NT2/D1 (cell line): ENCODE measurements at regions not wholly inside any gene's neighbourhood (a gene's known extent, or its start where the extent isn't known, plus 50 kb on each side); places are given as distances from the start of the nearest gene placed in this dataset.

Source experiments
- DNase-seq: peaks from one replicate; pipeline ENCODE4 v3.0.0-alpha.2; 2011; ENCODE audit warnings: low read depth, low spot score
- H3K27me3 ChIP-seq: 2 replicates; pipeline ENCODE4 v1.6.0; 2011; ENCODE audit warnings: mild to moderate bottlenecking; ENCODE audit not compliant: insufficient read length, insufficient read depth
- H3K36me3 ChIP-seq: 2 replicates; pipeline ENCODE4 v1.6.1; 2011; ENCODE audit warnings: mild to moderate bottlenecking, low read length, mixed read lengths; ENCODE audit not compliant: insufficient read depth, insufficient read length
- H3K4me1 ChIP-seq: 2 replicates; pipeline ENCODE4 v1.5.1; 2011; ENCODE audit not compliant: insufficient read depth, insufficient read length
- H3K4me3 ChIP-seq: 2 replicates; pipeline ENCODE4 v1.5.1; 2011; ENCODE audit warnings: low read depth; ENCODE audit not compliant: insufficient read length
- H3K9ac ChIP-seq: 2 replicates; pipeline ENCODE4 v1.6.0; 2011; ENCODE audit warnings: low read depth; ENCODE audit not compliant: insufficient read length
- H3K9me3 ChIP-seq: 2 replicates; pipeline ENCODE4 v1.5.1; 2011; ENCODE audit warnings: mild to moderate bottlenecking, low read length; ENCODE audit not compliant: insufficient read depth
- SUZ12 ChIP-seq: IDR thresholded peaks from 2 replicates; pipeline ENCODE4 v1.6.1; 2011; ENCODE audit not compliant: insufficient read length, insufficient read depth; ENCODE audit errors: extremely low read depth
- YY1 ChIP-seq: IDR thresholded peaks from 2 replicates; pipeline ENCODE4 v1.6.1; 2011; ENCODE audit not compliant: insufficient read length, insufficient read depth
- ZNF274 ChIP-seq: IDR thresholded peaks from 2 replicates; pipeline ENCODE4 v1.6.1; 2011; ENCODE audit warnings: mild to moderate bottlenecking, low read depth, low read length

GRCh38 chr2:42920446-42921146 lies 128.2 kb upstream of the HAAO start:
- no peak for DNase-seq
- Histone ChIP-seq H3K9ac (no peak overlapping the region), H3K27me3 (no peaks in the 10 kb centered on the region), H3K4me1 (peaks cover 6% of the 10 kb centered on the region), H3K9me3 (no peaks in the 10 kb centered on the region), H3K4me3 (no peak overlapping the region), H3K36me3 (no peaks in the 10 kb centered on the region)
- TF ChIP-seq SUZ12 (no peak), ZNF274 (no peak), YY1 (no peak)

DNA sequence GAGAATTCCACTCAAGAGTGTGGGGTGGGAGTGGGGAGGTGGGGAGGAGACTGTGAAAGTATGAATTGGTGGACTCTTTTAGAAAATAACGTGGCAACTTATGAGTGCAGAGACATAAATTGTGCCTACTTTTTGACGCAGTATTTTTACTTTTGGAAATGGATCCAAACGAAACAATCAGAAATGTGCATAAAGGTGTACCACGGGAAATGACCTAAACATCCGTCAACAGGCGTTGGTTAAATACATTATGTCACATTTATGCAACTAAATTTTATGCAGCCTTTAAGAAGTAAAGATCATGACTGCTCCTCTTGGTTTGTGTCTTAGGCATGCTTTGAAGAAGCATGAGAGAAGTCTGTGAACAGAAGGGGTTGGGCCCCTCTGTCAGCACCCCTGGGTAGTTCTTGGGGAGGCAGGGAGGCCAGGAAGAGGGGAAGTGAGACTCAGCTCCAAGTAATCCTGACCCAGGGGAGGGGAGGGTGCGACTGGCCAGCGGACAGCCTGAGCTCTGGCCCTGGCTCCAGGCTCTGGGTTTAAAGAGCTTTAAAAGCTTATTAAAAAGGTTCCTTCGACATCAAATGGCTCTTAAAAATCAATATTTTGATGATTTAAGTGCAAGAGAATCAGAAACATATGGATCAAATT lies 126.4 kb upstream of the HAAO start:
- Histone ChIP-seq H3K4me3 (no peak overlapping the region), H3K27me3 (no peaks in the 10 kb centered on the region), H3K9ac (no peak overlapping the region), H3K36me3 (no peaks in the 10 kb centered on the region), H3K9me3 (no peaks in the 10 kb centered on the region), H3K4me1 (no peaks in the 10 kb centered on the region)
- TF ChIP-seq YY1 (no peak), SUZ12 (no peak), ZNF274 (no peak)
- no peak for DNase-seq

GRCh38 chr2:42918041-42918440 lies 125.7 kb upstream of the HAAO start:
- TF ChIP-seq ZNF274 (no peak), YY1 (no peak), SUZ12 (no peak)
- Histone ChIP-seq H3K9me3 (no peaks in the 10 kb centered on the region), H3K9ac (no peak overlapping the region), H3K27me3 (no peaks in the 10 kb centered on the region), H3K36me3 (no peaks in the 10 kb centered on the region), H3K4me3 (no peak overlapping the region), H3K4me1 (no peaks in the 10 kb centered on the region)
- no peak for DNase-seq

- H3K9me3 ChIP-seq: no peaks in the 10 kb centered on the region
- no peaks in the 10 kb centered on the region for H3K27me3 ChIP-seq
- no peak overlapping the region for H3K4me3 ChIP-seq
- no peaks in the 10 kb centered on the region for H3K4me1 ChIP-seq
- no peak overlapping the region for H3K9ac ChIP-seq
- no peak for DNase-seq
- no peaks in the 10 kb centered on the region for H3K36me3 ChIP-seq
- TF ChIP-seq ZNF274 (no peak), YY1 (no peak), SUZ12 (no peak)
Measured at GRCh38 chr2:42917425-42917927, 125.1 kb upstream of the HAAO start.

DNA sequence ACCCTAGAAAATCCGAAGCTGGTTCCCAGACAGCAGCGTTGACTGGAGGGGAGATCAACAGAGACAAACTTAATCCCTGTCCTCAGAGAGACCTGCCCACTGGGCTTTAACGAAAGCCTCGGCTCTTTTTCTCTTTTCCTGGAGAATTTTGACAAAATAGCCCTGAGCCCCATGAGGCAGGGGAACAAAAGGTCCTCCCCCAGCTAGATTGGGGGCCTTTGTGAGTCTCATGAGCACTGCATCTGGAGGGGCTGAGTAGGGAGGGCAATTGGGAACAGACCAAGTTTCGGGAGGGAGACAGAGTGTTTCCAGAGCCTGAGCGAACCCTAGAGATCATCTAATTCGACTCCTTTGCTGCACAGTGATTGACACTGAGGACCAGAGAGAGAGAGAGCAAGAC lies 123.9 kb upstream of the HAAO start:
- TF ChIP-seq YY1 (no peak), SUZ12 (no peak), ZNF274 (no peak)
- Histone ChIP-seq H3K36me3 (no peaks in the 10 kb centered on the region), H3K4me3 (no peak overlapping the region), H3K9me3 (no peaks in the 10 kb centered on the region), H3K4me1 (no peaks in the 10 kb centered on the region), H3K27me3 (no peaks in the 10 kb centered on the region), H3K9ac (no peak overlapping the region)
- DNase-seq: no peak

GRCh38 chr2:42914860-42915259 lies 122.5 kb upstream of the HAAO start:
- Histone ChIP-seq H3K27me3 (peaks cover 9% of the 10 kb centered on the region), H3K9me3 (no peaks in the 10 kb centered on the region), H3K4me1 (no peaks in the 10 kb centered on the region), H3K36me3 (no peaks in the 10 kb centered on the region), H3K9ac (no peak overlapping the region), H3K4me3 (no peak overlapping the region)
- no peak for TF ChIP-seq YY1
- no peak for TF ChIP-seq ZNF274
- no peak for TF ChIP-seq SUZ12
- no peak for DNase-seq

- no peaks in the 10 kb centered on the region for H3K36me3 ChIP-seq
- H3K9ac ChIP-seq: no peak overlapping the region
- TF ChIP-seq ZNF274 (no peak), SUZ12 (no peak), YY1 (no peak)
- no peak overlapping the region for H3K4me3 ChIP-seq
- H3K27me3 ChIP-seq: peaks cover 9% of the 10 kb centered on the region
- H3K4me1 ChIP-seq: no peaks in the 10 kb centered on the region
- H3K9me3 ChIP-seq: no peaks in the 10 kb centered on the region
- DNase-seq: no peak
Measured at GRCh38 chr2:42914314-42914713, 121.9 kb upstream of the HAAO start.
